Glomerular endothelial cell (primary cell): ENCODE measurements at regions not wholly inside any gene's neighbourhood (a gene's known extent, or its start where the extent isn't known, plus 50 kb on each side); places are given as distances from the start of the nearest gene placed in this dataset.

Experiments
- DNase-seq: peaks from one replicate; pipeline ENCODE4 v3.0.0-alpha.2; 2011; ENCODE audit warnings: low read depth, low spot score; ENCODE audit errors: extremely low read depth

DNA sequence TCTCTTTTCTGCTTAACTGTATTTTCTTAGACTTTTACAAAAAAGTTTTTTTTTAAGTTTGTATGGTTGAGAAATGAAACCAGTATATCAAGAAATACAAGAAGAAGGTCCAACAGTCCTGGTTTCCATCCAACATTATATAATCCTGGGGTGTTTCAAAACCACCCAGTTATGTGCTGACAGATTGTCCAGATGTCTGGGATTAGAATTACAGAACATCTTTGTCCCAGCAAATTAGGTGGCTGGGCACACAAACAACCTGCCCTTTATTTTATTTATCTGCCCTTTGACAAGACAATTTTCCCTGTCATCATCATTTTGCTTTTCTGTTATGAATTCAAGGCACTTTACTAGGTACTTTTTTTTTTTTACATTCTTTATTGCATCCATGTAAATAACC lies 622.1 kb downstream of the PLPP3 start:
- DNase-seq: no peak

DNA sequence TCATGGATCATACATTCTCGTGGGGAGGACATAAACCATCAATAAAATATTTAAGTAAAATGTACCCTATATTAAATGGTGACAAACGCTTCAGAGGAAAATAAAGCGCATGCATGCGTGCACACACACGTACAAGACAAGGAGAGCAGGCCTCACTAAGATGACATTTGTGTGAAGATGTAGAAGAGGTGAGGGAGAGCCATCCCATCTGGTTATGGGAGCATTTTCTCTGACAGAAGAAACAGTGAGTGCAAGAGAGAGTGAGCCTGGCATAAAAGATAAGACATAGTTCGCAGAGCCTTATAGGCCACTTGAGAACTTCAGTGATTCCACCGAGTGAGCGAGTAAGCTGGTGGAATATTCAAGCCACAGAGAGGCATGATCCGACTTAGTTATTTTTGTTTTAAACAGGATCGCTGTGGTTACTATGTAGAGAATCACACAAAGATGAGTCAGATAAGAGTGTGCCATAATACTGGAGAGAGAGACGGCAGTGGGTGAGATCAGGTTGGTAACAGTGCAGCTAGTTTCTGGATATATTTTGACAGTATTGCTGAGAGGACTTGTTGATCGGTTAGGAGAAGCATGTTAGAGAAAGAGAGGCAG lies 624.2 kb downstream of the PLPP3 start:
- no peak for DNase-seq

DNA sequence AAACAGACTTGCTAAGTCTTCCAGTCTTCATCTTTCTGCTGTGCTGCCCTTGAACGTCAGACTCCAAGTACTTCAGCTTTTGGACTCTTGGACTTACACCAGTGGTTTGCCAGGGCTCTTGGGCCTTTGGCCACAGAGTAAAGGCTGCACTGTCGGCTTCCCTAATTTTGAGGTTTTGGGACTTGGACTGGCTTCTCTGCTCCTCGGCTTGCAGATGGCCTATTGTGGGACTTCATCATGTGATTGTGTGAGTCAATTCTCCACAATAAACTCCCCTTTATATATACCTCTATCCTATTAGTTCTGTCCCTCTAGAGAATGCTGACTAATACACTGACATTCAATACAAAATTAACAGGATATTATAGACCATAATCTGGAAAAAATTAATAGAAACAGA lies 628.1 kb downstream of the PLPP3 start:
- no peak for DNase-seq

DNA sequence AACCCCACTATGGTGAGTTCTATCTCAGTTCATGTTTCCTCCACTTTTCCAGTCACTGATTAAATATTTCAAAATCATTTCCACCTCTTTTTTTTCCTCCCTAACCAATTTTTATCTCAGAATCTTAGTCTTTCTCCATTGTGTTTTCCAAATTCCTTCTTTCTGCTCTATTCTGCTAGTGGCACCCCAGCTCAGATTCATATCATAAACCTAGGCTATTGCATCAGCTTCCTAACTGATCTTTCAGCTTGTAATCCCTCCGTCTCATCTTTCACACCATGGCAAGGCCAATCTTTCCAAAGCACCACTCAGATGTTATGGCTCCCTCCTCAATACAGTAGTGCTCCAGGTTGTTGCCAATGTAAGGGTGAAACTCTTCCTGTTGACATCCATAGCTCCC lies 631.9 kb downstream of the PLPP3 start:
- no peak for DNase-seq

DNA sequence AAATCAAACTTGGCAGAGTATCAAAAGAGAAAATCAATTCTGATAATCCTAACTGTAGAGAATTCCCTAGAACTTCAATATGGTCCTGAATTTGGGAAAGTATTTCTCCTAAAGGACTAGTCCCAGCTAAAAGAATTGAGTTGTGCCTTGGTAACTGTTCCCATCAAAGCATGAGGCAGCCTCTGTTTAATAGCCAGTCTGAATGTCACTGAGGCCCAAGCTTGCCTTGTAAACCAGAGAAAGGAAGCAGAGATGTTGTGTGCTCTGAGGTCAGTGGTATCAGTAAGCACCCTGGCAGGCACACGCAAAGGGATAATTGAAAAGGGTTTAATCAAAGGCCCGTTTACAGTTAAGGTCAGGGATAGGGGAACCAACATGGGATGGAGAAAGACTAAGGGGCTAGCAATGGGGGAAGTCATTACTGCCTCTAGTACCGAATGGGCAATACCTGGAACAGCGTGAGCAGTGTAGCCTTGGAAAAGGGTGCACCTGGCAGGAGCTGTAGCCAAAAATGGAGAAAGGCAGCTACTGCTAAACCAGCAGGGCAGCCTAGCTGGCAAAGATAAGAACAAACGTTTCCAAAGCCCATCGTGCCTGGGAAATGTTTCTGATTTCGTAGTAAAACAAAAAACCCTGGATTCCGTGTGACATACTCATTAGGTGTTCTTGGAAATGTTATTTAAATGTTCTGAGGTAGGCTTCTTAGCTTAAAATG lies 635.5 kb downstream of the PLPP3 start:
- DNase-seq: no peak

DNA sequence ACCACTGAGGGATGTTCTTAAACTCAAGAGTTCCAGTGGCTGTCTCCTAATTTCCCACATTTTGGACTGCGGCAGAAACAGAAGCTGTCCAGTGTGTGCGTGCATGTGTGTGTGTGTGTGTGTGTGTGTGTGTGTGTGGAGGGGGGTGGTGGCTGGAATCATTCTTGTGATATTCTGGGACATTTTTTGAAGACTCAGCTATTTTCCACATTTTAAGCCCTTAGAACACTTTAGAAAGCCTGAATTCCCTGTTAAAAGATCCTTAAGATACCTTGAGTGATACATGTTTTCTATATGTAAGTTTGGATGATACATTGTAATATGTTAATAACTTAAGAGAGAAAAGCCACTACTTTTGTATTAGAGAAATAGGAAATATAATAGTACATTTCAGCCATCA lies 636.4 kb downstream of the PLPP3 start:
- no peak for DNase-seq

DNA sequence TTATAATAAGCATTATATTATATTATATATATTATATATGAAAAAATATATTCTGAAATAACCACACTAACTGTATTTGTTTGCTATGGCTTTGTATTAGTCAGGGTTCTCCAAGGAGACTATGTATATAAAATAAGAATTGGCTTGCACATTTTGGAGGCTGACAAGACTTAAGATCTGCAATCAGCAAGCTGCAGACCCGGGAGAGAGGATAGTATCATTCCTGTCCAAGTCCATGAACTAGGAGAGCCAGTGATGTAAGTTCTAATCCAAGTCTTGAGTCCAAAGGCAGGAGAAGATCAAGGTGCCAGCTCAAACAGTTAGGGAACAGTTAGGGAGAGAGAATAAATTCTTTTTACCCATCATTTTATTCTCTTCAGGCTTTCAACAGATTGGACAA lies 639.5 kb downstream of the PLPP3 start:
- no peak for DNase-seq

DNA sequence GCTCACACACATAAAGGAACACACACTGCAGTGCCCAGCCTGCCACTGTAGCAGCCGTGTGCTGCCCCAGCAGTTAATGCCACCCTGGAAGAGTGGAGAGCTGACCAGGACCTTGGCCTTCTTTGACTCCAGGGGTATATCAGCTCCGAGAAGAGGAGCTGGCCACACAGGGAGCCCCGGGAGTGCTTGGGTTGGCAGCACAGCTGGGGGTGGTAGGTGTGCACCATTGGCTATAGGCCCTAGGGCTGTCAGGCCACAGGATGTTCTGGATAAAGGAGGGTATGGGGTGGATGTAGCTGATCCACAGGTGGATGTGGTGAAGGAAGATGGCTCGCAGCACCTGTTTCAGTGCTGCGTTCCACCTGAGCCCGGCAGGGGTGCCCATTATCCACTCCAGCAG lies 640.5 kb downstream of the PLPP3 start:
- no peak for DNase-seq

DNA sequence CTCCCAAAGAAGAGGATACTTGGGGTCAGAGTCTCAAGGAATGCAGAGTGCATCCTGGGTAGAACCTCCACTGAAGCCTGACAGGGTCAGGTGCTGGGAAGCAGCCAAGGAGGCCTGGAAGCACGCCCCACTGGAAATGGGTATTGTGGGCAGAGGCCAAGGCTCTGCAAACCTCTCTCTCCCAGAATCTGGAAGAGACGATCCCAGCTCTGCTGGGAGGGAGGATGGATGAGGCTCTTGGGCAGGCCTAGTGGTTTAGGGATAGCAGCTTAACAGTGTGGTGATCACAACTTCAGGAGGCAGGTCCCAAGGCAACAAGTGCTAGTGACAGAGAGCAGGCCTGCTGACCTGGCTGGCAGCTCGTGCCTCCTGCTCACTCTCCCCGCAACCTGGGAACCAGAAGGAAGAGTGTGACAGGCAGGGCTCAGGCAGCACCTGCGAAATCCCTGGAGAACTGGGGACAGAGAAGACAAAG lies 641.0 kb downstream of the PLPP3 start:
- no peak for DNase-seq

DNA sequence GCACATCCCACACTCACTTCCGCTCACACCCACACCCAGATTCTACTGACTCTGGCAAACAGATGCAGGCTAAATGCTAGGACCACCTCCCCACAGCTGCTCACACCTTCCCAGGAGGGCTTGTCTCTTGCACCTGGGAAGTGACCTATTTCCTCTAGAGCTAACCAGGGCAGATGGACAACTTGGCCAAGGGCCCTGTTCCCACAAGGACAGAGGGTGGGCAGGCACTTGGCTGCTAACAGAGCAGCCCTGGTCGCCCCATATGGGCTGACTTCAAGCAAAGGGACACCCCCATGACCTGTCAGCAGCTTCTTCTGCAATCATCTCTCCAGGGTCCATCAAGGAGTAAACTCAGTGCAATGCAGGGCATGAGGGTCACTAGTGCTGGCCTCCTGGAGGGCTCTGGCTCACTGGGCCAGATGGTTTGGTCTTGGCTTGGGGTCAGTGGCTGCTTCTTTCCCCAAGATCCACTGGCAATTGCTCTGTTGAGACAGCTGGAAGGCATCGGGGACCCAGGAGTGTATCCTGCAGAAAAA lies 641.5 kb downstream of the PLPP3 start:
- DNase-seq: no peak

DNA sequence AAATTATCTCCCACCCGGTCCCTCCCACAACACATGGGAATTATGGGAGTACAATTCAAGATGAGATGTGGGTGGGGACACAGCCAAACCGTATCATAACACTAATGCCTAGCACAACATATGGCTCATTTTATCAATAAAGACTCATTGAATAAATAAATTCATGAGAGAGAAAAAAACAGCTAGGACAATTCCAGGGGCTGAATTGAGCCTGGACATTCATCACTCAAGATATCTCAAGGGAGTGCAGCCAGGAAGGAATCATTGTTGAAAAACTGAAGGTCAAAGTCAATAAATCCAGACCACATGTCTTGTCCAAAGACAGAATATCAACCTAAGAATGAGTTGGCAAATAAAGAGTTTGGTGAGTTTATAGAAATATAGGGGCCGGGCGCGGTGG lies 644.1 kb downstream of the PLPP3 start:
- no peak for DNase-seq

DNA sequence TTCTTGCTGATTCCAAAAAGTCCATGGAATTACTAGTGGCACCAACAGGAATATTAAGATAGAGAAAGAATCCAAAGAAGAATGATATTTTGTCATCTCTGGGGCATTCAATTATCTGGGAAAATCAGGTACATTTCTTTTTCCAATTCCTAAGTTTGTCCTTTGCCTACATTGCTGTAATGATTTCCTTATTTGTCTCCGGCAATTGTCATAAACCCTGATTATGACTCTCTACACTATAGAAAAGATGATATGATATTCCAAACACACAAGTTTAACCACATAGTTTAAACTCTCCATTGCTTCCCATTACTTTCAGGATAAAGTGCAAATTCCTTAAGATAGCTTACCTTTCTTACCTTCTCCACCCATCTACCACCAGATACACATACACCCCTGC lies 647.0 kb downstream of the PLPP3 start:
- no peak for DNase-seq

DNA sequence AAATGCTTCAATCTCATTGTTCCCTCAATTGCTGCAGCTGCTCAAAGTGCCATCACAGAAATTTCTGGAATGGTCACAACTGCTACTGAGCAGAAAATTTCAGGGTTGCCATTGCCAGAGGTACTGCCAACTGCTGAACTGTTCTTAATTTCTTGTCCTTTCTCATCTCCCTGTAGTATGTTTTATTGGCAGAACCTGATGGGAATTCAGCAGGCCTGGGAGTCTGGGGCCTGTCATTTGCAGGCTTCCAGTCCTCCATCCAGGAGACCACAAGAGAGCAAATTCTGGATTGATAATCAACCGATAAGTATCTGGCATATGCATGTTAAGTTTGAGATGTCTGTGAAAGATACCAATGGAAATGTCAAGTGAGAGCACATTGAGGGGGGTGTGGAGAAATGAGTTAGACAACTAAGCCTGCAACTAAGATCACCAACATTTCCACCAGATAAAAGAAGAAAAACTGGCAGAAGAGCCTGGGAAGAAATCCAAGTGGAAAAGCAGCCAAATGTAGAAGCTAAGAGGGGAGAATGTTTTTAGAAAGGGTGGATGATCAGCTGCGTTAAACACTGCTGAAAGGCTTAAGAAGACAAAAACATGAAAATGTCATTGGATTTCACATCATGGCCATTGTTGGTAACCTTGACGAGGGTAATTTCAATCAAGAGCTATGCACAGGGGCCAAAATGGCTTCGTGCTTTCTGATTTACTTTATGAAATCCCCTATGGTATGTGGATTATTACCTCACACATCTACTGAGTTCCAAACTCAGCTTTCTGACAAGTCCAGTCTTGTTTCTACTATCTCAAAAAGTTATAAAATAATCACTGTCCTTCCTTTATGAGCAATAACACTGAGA lies 648.1 kb downstream of the PLPP3 start:
- no peak for DNase-seq

DNA sequence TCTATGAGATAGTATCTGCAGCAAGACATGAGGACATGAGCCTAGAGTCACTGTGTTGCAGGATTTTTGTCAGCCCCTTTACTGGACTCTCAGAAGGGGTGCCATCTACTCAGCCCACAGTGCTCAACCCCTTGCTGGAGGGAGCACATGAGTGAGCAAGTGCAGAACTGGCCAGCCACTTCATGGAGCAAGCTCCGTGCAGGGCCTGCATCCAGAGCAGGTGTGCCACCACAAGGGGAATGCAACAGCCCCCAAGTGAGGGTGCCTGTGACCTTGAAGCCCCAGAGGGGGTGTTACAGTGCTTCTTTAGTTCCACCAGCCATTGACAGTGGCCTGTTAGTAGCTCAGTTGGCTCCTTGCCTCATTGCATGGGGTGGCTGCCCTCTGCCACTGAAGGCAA lies 649.7 kb downstream of the PLPP3 start:
- DNase-seq: no peak

DNA sequence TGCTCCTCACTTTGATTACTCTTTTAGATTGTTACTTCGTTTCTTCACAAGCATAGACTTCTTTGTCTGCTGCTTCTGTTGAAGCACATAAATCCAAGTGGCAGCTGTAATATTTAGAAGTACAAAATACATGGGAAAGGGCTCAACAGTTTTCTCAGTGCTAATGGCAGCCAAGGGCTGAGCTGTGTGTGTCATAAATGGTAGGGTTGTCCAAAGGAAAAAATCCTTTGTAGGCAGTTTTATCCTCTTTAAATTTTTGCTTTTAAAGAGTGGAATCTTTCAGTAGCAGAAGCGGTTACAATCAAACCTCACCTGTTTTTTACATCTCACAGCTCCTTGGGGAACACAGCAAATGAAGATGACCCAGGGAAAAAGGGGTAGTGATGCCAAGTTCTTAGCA lies 650.8 kb downstream of the PLPP3 start:
- DNase-seq: no peak

DNA sequence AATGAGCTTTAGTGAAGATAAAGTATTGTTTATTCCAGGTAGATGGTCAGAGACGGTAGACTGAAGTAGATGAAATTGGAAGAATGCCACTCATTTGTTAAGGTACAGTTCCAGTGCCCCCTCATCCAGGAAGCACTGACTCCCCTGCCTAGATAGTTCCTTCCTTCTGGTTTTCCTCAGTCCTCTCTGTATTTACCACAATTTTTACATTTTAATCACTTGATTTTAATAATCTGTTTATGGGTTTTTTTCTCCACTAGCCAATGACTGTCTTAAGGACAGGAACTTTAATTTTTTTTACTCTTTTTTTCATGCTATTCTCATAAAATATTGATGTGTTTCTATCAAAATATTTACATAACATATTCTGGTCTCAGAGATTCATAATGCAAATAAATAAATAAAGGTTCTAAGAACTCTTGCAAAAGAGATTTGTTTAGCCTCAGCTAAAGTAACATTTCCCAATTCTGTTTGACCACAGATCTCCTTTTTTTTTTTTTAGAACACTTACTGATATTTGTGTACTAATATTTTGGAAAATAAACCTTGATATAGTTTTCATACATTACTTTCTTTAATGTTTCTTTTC lies 651.6 kb downstream of the PLPP3 start:
- DNase-seq: no peak

DNA sequence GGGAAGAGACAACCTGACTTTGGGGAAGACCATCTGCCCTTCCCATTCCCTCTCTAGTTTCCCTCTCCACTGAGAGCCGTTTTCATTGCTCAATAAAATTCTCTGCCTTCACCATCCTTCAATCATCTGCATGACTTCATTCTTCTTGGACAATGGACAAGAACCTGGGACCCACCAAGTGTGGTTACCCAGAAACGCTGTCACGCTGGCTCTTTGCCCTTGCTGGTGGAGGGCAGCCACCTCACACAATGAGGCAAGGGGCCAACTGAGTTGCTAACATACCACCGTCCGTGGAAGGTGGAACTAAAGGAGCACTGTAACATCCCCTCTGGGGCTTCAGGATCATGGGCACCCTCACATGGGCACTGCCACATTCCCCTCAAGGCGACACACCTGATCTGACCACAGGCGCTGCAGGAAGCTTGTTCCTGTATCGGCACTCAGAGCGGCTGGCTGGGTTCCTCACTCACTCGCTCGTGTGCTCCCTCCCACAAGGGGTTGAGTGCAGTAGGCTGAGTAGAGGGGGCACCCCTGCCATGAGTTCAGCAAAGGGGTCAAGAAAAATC lies 652.4 kb downstream of the PLPP3 start:
- DNase-seq: no peak

DNA sequence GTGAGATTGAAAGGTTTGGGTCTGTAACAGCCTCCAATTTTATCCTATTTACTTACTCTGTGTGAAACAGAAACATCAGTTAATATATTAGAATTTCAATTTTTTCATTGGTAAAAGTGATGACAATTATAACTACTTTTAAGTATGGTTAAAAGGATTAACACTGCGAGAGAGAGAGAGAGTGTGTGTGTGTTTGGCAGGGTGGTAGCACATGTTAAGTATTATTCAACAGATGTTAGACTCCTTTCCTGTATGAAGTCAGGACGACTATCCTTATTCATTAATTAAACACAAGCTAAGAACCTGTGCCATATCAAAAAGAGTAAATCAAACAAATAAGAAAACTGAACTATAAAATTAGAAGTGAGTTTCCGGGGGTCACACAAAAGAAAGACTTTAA lies 662.5 kb downstream of the PLPP3 start:
- DNase-seq: no peak

DNA sequence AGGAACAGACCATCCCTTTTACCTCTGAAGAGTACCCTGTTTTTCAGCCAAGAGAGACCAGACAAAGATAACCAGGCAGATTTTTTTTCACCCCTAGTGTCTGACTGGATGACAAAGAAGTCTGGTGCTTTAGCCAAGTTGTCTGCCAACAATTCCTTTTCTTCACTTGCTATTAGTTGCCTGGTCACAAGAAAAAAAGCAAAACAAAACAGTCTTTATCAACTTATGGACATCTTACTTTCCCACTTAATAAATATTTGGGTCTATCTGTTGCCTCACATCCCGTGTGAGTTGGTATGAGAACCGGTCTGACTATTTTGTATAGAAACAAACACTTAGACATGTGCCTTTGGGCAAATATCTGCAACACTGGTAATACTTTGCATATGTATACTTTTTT lies 662.9 kb downstream of the PLPP3 start:
- DNase-seq: no peak

DNA sequence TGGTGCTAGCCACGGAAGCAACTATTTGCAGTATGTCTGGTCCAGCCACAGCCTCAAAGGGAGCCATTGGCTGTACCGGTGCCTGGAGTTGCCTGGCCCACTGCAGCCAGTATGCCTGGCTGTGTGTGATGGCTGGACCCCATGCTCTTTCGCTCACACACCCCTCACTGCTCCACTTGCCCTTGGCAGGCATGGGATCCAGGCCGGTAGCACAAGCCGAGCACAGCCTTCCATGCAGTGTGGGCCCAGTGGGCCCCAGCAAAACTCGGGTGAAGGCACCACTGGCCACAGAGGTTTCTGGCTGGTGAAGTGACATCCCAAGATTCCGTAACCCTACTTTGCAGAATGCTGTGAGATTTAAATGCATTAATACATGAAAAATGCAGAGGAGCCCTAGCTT lies 665.8 kb downstream of the PLPP3 start:
- DNase-seq: no peak

DNA sequence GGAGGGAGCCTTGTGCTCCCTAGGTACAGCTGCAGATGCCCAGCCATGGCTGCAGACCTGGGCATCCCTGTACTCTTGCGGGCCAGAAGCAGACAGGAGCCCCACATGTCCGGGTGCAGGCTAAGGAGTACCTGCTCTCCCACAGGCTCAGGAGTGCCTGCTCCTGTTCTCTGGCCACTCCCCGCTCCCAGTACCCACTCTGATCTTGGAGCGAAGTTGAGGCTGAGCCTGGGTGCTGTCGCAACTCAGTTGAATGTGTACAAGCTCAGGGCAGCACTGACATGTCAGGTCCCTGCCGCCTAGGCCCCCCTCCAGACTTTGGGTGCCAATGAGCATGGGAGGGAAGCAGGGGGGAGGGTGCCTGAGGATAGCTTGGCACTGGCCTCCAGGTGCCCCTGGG lies 666.9 kb downstream of the PLPP3 start:
- DNase-seq: no peak
